ENCODE measurements at regions not wholly inside any gene's neighbourhood (a gene's known extent, or its start where the extent isn't known, plus 50 kb on each side); places are given as distances from the start of the nearest gene placed in this dataset.
"Not testable (repeated sequence)": the region's sequence is repeated elsewhere in the genome, so short reads cannot be mapped to it uniquely, and the experiment has no call there.

DNA sequence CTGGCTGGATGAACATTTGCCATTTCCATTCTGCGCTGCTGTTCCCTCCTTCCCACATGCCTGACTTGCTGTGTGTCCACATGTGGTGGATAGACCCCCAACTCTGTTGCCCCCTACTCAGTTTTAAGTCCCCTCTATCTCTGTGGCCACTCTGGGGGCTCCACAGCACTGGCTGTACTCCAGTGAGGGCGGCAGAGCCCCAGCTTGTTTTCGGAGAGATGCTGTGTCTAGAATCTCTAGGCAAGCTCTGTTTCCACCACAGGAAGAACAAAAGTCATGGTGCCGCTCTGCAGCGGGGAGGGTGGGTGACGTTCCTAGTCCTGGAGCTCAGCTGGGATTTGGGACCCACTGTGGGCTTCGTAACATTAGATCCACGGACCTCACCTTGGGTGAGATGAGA lies 570.4 kb upstream of the B3GAT1 start:
- in situ Hi-C loops (cut with MboI; ENCODE audit: low sequenced_read_pairs); H3K4me1 ChIP-seq; H3K9me3 ChIP-seq; H3K27me3 ChIP-seq (ENCODE audit: low read depth); H3K36me3 ChIP-seq (replicated peaks); H3K4me3 ChIP-seq; DNase-seq (ENCODE audit: low spot score in 2 of 2): not testable (repeated sequence)

DNA sequence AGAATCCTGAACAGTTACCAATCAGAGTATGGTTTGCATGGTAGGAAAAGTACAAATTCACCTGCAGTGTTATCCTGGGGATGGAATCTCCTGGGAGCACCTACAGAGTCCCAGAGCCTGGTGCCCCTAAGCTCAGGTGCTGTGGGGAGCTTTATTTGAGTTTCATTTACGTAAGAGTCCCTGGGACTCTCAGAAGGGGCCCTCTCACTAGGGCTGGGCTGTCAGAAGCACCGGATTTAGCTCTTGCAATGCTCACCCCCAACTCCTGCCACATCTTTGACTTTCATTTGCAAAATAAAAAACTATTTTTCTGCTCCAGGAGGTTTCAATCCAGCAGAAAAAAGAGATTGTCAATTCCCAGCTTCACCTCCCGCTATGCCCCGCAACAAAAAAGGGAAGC lies 569.8 kb upstream of the B3GAT1 start:
- Histone ChIP-seq H3K9me3 (no peaks in the 10 kb centered on the region), H3K36me3 (replicated peaks) (no peaks in the 10 kb centered on the region), H3K27me3 (ENCODE audit: low read depth) (no peaks in the 10 kb centered on the region), H3K4me1 (peaks cover 4% of the 10 kb centered on the region), H3K4me3 (no peak overlapping the region)
- DNase-seq (ENCODE audit: low spot score in 2 of 2): no peak
- in situ Hi-C loops (cut with MboI; ENCODE audit: low sequenced_read_pairs): no loop called here

DNA sequence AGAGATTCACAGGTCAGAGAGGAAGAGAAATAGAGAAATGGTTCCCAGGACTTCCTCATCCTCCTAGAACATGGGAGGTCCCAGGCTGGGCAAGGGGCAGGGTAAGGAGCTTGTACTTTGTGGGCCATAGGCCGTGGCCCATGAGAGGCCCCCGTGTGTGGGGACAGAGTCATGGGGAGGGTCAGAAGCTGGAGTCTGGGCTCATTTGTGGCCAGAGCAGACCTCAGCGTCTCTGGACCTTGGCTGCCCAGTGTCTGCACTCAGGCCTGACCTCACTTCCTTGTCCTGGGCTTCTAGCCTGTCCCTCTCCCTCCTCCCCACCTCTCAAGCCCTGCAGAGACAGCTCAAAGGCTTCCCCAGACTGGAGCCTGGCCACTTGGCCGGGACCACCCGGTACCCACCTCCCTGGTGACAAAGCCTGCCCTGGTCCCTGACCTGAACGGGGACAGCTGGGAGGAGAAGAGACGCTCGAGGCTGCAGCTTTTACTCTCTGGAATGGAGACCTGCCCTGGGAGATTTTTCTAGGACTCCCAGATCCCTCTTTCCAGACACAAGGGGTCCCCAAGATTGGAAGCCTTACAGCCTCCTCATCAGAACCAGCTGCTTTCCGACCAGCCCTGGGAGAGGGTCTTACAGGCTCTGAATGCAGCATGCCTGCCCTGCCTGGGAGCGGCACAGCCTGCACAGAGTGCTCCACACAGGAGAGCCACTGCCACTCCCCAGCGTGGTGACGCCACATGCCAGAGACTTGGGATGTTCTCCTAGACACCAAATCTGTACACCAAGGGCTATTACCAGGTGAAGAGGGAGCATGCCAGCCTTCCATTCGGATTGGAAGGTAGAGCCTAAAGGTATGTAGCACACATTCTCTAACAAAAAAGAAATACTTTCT lies 569.0 kb upstream of the B3GAT1 start:
- no peak overlapping the region for H3K4me3 ChIP-seq
- H3K36me3 ChIP-seq (replicated peaks): no peaks in the 10 kb centered on the region
- H3K9me3 ChIP-seq: no peaks in the 10 kb centered on the region
- in situ Hi-C loops (cut with MboI; ENCODE audit: low sequenced_read_pairs): no loop called here
- no peaks in the 10 kb centered on the region for H3K27me3 ChIP-seq (ENCODE audit: low read depth)
- no peak for DNase-seq (ENCODE audit: low spot score in 2 of 2)
- peaks cover 4% of the 10 kb centered on the region for H3K4me1 ChIP-seq

DNA sequence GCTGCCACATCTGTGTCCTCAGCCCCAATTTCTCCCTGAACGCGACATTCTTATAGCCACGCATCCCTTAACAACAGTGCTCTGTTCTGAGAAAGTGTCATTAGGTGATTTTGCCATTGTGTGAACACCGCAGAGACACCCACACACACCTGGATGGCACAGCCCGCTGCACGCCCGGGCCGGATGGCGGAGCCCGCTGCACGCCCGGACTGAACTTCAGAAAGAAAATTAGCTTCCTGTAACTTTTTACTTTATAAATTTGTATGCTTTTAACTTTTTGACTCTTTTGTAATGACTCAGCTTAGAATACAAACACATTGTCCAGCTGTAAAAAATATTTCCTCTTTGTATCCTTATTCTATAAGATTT lies 567.0 kb upstream of the B3GAT1 start:
- H3K36me3 ChIP-seq (replicated peaks); DNase-seq (ENCODE audit: low spot score in 2 of 2); H3K4me3 ChIP-seq; H3K9me3 ChIP-seq; in situ Hi-C loops (cut with MboI; ENCODE audit: low sequenced_read_pairs); H3K4me1 ChIP-seq; H3K27me3 ChIP-seq (ENCODE audit: low read depth): not testable (repeated sequence)

DNA sequence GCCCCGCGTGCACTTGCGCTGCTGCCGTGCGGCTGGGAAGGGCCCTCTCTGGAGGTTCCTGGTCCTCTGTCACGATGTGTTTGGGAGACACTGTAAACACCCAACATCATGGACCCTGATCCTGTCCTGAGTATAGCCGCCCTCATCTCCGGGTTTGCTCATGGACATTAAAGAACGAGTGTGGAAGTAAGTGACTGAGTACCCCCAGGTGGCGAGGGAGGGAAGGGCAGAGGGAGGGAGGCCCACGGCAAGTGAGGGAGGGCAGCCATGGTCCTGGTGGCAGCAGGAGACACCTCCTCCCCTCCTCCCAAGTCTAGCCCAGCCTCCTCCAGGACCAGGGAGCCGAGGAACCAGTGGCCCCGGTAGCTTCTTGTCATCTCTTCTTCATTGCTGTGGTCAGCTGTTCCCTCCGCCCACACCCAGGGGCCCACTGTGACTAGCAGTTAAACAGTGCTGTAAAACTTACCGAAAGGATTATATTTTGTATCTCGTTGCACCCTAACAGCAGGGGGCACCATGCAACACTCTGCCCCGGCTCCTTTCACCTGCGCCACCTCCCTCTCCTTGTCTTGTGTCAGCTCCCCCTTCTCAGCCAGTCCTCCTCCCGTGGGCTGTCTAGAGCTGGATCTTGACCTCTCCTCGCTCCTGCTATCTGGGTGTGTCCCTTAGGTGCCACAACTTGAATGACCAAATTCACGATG lies 566.5 kb upstream of the B3GAT1 start:
- H3K4me3 ChIP-seq: no peak overlapping the region

DNA sequence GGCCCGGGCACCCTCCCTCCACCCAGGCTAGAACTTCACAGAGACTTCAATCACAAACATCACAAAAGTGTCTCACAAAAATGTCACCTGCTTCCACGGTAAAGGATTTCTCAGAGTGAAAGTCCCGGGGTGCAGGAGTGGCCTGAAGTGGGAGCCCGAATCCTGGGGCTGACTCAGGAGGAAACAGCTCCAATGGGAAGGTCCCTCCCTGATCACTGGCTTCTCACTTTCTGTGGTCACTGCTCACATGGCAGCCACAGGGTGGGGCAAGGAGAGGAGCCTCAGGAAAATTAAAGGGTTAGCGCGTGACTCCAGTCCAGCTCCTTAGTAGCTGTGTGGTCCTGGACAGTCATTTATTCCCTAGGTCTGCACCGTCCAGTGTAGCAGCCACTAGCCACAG lies 564.5 kb upstream of the B3GAT1 start:
- Histone ChIP-seq H3K36me3 (replicated peaks) (no peaks in the 10 kb centered on the region), H3K4me3 (no peak overlapping the region), H3K4me1 (no peaks in the 10 kb centered on the region; the same call in 1 of the 2 replicates), H3K27me3 (ENCODE audit: low read depth) (no peaks in the 10 kb centered on the region), H3K9me3 (no peaks in the 10 kb centered on the region)
- in situ Hi-C loops (cut with MboI; ENCODE audit: low sequenced_read_pairs): no loop called here
- no peak for DNase-seq (ENCODE audit: low spot score in 2 of 2)

More for the DNA sequence above, 566.5 kb upstream of the B3GAT1 start:
- no peaks in the 10 kb centered on the region; the same call in 1 of the 2 replicates for H3K4me1 ChIP-seq
- no peak for DNase-seq (ENCODE audit: low spot score in 2 of 2)
- H3K9me3 ChIP-seq: no peaks in the 10 kb centered on the region
- no peaks in the 10 kb centered on the region for H3K27me3 ChIP-seq (ENCODE audit: low read depth)
- in situ Hi-C loops (cut with MboI; ENCODE audit: low sequenced_read_pairs): no loop called here
- H3K36me3 ChIP-seq (replicated peaks): no peaks in the 10 kb centered on the region

DNA sequence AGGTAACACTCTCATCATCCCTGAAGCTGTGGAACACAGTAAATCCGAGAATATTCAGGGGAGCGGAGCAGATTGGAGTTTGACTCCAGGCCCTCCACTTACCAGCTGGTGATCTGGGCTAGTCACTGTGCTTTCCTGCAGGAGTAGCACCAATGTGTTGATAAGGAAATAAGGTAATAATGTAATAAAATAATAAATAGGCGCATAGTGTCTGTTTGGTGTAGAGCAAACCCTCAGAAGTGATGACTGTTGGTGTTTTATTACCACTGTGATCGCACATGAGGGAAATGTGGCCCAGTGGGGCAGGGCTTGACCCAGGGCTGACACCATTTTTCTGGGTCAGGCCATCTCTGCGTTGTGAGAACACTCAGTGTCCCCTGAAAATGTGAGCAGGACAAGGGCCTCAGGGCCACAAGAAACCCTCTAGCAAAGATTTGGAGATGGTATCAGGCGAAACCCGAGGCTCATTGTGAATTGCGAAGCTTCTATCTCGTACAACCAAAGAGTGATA lies 563.9 kb upstream of the B3GAT1 start:
- Histone ChIP-seq H3K36me3 (replicated peaks) (no peaks in the 10 kb centered on the region), H3K4me1 (no peaks in the 10 kb centered on the region), H3K4me3 (no peak overlapping the region), H3K9me3 (no peaks in the 10 kb centered on the region), H3K27me3 (ENCODE audit: low read depth) (no peaks in the 10 kb centered on the region)
- in situ Hi-C loops (cut with MboI; ENCODE audit: low sequenced_read_pairs): no loop called here
- no peak for DNase-seq (ENCODE audit: low spot score in 2 of 2)

DNA sequence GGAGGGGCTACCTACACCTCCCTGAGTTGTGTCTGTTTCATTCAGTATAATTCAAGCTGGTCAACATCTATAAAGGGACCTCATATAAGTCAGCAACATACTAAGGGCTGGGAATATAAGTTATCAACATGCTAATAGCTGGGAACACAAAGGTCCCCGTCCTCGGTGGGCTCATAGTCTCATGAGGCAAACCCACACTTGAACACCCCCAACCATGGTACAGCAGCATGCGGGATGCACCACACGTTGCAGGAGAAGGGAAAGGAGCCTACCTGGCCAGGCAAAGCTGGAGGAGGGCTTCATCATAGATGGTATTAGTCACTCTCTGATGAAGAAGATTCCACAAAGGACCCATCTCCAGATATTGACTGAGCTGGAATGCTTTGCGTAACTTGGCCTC lies 561.8 kb upstream of the B3GAT1 start:
- no peaks in the 10 kb centered on the region for H3K36me3 ChIP-seq (replicated peaks)
- no peaks in the 10 kb centered on the region for H3K9me3 ChIP-seq
- in situ Hi-C loops (cut with MboI; ENCODE audit: low sequenced_read_pairs): no loop called here
- no peak overlapping the region for H3K4me3 ChIP-seq
- no peaks in the 10 kb centered on the region for H3K4me1 ChIP-seq
- DNase-seq (ENCODE audit: low spot score in 2 of 2): no peak
- H3K27me3 ChIP-seq (ENCODE audit: low read depth): no peaks in the 10 kb centered on the region

DNA sequence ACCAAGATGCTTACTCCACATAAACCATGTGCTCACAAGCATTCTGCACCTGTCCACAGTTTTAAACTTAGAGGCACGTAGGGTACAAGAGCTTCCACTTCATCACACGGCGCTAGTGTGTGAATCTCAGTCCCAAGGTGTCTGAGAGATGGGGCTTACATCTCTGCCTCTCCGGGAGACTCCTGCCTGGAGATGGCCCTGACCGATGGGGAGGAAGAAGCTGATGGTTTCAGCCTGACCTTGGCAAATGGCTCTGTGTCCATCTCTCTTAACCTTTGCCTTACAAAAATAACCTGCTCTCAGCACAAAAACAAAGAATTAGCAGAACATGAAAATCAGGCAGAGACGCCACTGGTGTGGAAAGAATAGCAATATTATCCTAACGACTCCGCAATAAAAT lies 559.3 kb upstream of the B3GAT1 start:
- H3K4me1 ChIP-seq: peaks cover 3% of the 10 kb centered on the region; the same call in 1 of the 2 replicates
- no peaks in the 10 kb centered on the region for H3K27me3 ChIP-seq (ENCODE audit: low read depth)
- no peak for DNase-seq (ENCODE audit: low spot score in 2 of 2)
- in situ Hi-C loops (cut with MboI; ENCODE audit: low sequenced_read_pairs): no loop called here
- no peak overlapping the region for H3K4me3 ChIP-seq
- no peaks in the 10 kb centered on the region for H3K36me3 ChIP-seq (replicated peaks)
- H3K9me3 ChIP-seq: no peaks in the 10 kb centered on the region

DNA sequence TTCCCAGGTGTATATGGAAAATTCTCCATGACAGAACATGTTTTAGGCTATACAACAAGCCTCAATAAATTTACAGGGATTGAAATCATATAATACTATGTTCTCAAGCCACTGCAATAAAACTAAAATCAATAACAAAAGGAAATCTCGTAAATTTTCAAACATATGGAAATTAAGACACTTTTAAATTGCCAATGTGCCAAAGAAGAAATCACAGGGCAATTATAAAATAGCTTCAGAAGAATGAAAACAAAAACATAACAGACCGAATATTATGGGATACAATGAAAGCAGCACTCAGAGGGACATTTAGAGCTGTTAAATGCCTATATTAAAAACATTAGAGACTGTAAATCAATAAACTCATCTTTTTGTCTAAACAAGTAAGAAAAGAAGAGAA lies 555.7 kb upstream of the B3GAT1 start:
- Histone ChIP-seq H3K4me1 (peaks cover 3% of the 10 kb centered on the region; the same call in 1 of the 2 replicates), H3K27me3 (ENCODE audit: low read depth) (no peaks in the 10 kb centered on the region), H3K4me3 (no peak overlapping the region), H3K36me3 (replicated peaks) (no peaks in the 10 kb centered on the region), H3K9me3 (no peaks in the 10 kb centered on the region)
- DNase-seq (ENCODE audit: low spot score in 2 of 2): peak in 1 of 2 experiments; percentile 81
- in situ Hi-C loops (cut with MboI; ENCODE audit: low sequenced_read_pairs): no loop called here

DNA sequence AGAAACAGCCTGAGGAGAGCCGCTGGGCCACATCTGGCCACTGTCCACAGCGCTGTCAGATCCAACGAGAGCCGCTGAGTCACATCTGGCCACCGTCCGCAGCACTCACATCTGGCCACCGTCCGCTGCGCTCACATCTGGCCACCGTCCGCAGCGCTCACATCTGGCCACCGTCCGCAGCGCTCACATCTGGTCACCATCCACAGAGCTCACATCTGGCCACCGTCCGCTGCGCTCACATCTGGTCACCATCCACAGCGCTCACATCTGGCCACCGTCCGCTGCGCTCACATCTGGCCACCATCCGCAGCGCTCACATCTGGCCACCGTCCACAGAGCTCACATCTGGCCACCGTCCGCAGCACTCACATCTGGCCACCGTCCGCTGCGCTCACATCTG lies 549.3 kb upstream of the B3GAT1 start:
- H3K4me3 ChIP-seq; in situ Hi-C loops (cut with MboI; ENCODE audit: low sequenced_read_pairs); H3K4me1 ChIP-seq; H3K9me3 ChIP-seq; DNase-seq (ENCODE audit: low spot score in 2 of 2); H3K36me3 ChIP-seq (replicated peaks); H3K27me3 ChIP-seq (ENCODE audit: low read depth): not testable (repeated sequence)

DNA sequence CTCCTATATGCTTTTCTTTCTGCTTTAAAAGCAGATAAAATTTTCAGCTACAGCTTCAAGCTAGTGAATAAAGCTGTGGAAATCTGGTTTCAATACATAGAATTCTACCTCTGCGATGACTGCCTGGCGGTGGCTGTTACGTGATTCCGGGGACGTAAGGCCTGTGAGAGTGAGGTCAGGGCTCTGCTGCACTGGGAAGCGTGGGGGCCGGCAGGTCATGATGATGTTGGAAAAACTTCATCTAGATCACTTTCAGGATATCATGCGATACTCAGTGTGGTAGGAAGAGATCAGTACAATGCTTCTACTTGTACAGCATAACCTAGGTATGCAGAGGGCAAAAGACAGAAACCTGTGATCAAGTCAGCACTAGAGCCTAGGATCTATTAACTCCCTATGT lies 546.8 kb upstream of the B3GAT1 start:
- H3K4me1 ChIP-seq: no peaks in the 10 kb centered on the region
- DNase-seq (ENCODE audit: low spot score in 2 of 2): no peak

DNA sequence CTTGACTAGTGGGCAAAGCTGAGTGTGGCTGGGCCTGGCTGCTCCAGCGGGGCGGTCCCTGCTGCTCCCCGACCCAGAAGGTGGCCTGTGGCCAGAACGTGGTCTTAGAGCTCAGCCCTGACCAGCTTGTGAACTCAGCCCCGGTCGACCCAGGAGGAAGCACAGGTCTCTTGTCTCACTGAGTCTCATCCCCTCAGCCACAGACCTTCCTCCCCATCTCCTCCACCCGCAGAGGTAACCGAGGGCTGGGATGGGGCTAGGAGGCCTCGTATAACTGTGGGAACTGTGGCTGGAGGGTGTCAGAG lies 546.2 kb upstream of the B3GAT1 start:
- Histone ChIP-seq H3K4me3 (no peak overlapping the region), H3K4me1 (no peaks in the 10 kb centered on the region), H3K27me3 (ENCODE audit: low read depth) (no peaks in the 10 kb centered on the region), H3K36me3 (replicated peaks) (no peaks in the 10 kb centered on the region), H3K9me3 (no peaks in the 10 kb centered on the region)
- in situ Hi-C loops (cut with MboI; ENCODE audit: low sequenced_read_pairs): no loop called here
- no peak for DNase-seq (ENCODE audit: low spot score in 2 of 2)

More for the DNA sequence above, 546.8 kb upstream of the B3GAT1 start:
- no peaks in the 10 kb centered on the region for H3K36me3 ChIP-seq (replicated peaks)
- H3K9me3 ChIP-seq: no peaks in the 10 kb centered on the region
- no peak overlapping the region for H3K4me3 ChIP-seq
- in situ Hi-C loops (cut with MboI; ENCODE audit: low sequenced_read_pairs): no loop called here
- no peaks in the 10 kb centered on the region for H3K27me3 ChIP-seq (ENCODE audit: low read depth)

DNA sequence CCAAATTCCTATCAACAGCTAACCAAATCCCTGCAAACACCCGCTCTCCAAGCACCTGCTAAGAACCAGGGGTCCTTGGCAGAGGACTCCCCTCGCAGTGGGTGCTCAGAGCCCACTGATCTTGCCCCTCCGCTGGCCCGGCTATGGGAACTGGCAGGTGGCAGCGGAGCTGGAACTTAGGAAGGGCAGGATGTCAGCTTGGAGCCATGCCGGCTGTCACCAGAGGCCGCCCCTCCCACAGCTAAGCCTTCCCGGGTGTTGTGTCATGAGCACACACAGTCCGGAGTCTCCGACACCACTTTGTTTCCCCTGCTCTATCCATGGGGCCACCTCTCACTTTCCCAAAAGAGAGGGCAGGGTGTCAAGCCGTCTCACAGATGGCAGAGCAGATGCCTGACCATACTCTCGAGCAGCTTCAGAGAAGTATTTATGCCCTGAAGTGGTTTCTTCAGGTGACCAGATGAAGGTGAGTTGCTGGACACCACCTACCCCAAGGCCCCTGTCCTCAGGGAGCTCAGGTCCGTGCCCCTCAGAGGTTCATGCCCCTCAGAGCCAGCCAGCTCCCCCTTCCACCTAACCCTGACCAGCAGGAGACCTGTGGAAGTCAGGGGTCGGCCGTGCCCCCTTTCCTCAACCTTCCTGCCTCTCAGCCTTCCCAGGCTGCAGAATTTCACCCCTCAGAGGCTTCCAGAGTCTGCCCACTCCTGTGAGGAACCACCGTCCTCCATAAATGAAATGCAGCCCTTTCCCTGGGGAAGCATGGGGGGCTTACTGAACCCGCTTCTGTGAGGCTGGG lies 545.7 kb upstream of the B3GAT1 start:
- no peak for DNase-seq (ENCODE audit: low spot score in 2 of 2)

More for the DNA sequence above, 545.7 kb upstream of the B3GAT1 start:
- no peaks in the 10 kb centered on the region for H3K36me3 ChIP-seq (replicated peaks)
- H3K4me3 ChIP-seq: no peak overlapping the region
- H3K4me1 ChIP-seq: no peaks in the 10 kb centered on the region
- no peaks in the 10 kb centered on the region for H3K27me3 ChIP-seq (ENCODE audit: low read depth)
- H3K9me3 ChIP-seq: no peaks in the 10 kb centered on the region
- in situ Hi-C loops (cut with MboI; ENCODE audit: low sequenced_read_pairs): no loop called here
